SK-N-SH (cell line): ENCODE measurements at regions not wholly inside any gene's neighbourhood (a gene's known extent, or its start where the extent isn't known, plus 50 kb on each side); places are given as distances from the start of the nearest gene placed in this dataset.

Source experiments
- CTCF ChIA-PET: fragments of 300-600, 350-600 bp; formaldehyde crosslinking; extraction: SDS; loops from one replicate; lab custom pipeline; 2021; lab: Yijun Ruan, JAX
- POLR2A ChIA-PET: fragments of 350-600 bp; sonication (Branson Sonifier 250); formaldehyde crosslinking; extraction: SDS; loops from one replicate; lab custom pipeline; 2020; ENCODE audit warnings: antibody characterized with exemption, inconsistent platforms; lab: Yijun Ruan, JAX
- DNase-seq: peaks from one replicate; pipeline ENCODE4 v3.0.0; 2012
- H2AFZ ChIP-seq: fragments of 200-600 bp; sonication (generic); 2 replicates; pipeline ENCODE4 v1.8.1; 2016; ENCODE audit warnings: antibody characterized with exemption, mild to moderate bottlenecking, low read depth
- H3F3A ChIP-seq: fragments of 200-600 bp; sonication (generic); replicated peaks from 2 replicates; pipeline ENCODE3; 2016; ENCODE audit warnings: antibody characterized with exemption, mild to moderate bottlenecking; ENCODE audit not compliant: insufficient read depth
- H3K27ac ChIP-seq, 2 experiments: fragments of 200-500 bp in 1 of 2; fragments of 200-600 bp in 1 of 2; sonication (Bioruptor generic) in 1 of 2; sonication (generic), shearing (Covaris generic) in 1 of 2; 2 replicates each; pipeline versions ENCODE4 v1.5.1 to v1.6.1; 2014 to 2016; ENCODE audit warnings: low read depth in 2 of 2, inconsistent platforms in 1 of 2, low read length in 1 of 2, mild to moderate bottlenecking in 1 of 2, mixed read lengths in 1 of 2
- H3K27me3 ChIP-seq: fragments of 200-600 bp; sonication (generic), shearing (Covaris generic); 2 replicates; pipeline ENCODE4 v1.6.1; 2016; ENCODE audit warnings: mixed run types; ENCODE audit not compliant: insufficient read depth
- H3K36me3 ChIP-seq, 2 experiments: fragments of 200-500 bp in 1 of 2; fragments of 200-600 bp in 1 of 2; sonication (Bioruptor generic) in 1 of 2; sonication (generic) in 1 of 2; replicated peaks in 1 of 2; 2 replicates each; pipeline versions ENCODE3 to v1.5.1; 2014 to 2016; ENCODE audit warnings: low read length in 1 of 2, mild to moderate bottlenecking in 1 of 2; ENCODE audit not compliant: insufficient read depth in 2 of 2, control insufficient read depth in 1 of 2
- H3K4me1 ChIP-seq, 2 experiments: fragments of 200-500 bp in 1 of 2; fragments of 200-600 bp in 1 of 2; sonication (Bioruptor generic) in 1 of 2; sonication (generic), shearing (Covaris generic) in 1 of 2; 2 replicates each; pipeline versions ENCODE4 v1.5.1 to v1.6.1; 2014 to 2016; ENCODE audit warnings: low read depth in 1 of 2, low read length in 1 of 2, mixed run types in 1 of 2; ENCODE audit not compliant: insufficient read depth in 2 of 2, control insufficient read depth in 1 of 2
- H3K4me2 ChIP-seq: fragments of 200-600 bp; sonication (generic), shearing (Covaris generic); 2 replicates; pipeline ENCODE4 v1.6.1; 2017; ENCODE audit warnings: mixed run types
- H3K4me3 ChIP-seq, 2 experiments: fragments of 200-500 bp in 1 of 2; fragments of 200-600 bp in 1 of 2; sonication (Bioruptor generic) in 1 of 2; sonication (generic), shearing (Covaris generic) in 1 of 2; 2 replicates each; pipeline versions ENCODE4 v1.5.1 to v1.8.1; 2014 to 2016; ENCODE audit warnings: low read depth in 2 of 2, inconsistent platforms in 1 of 2, low read length in 1 of 2, mild to moderate bottlenecking in 1 of 2, mixed read lengths in 1 of 2, moderate library complexity in 1 of 2
- H3K79me2 ChIP-seq: fragments of 200-600 bp; sonication (generic); 2 replicates; pipeline ENCODE4 v1.8.1; 2017; ENCODE audit warnings: mild to moderate bottlenecking; ENCODE audit not compliant: insufficient read depth
- H3K9ac ChIP-seq: fragments of 200-600 bp; sonication (generic); 2 replicates; pipeline ENCODE4 v1.6.1; 2017; ENCODE audit warnings: mixed run types
- H3K9me2 ChIP-seq: fragments of 200-600 bp; sonication (generic); 2 replicates; pipeline ENCODE4 v1.6.1; 2017; ENCODE audit warnings: mixed run types
- H3K9me3 ChIP-seq: fragments of 200-600 bp; sonication (generic); 2 replicates; pipeline ENCODE4 v1.6.1; 2017; ENCODE audit warnings: mixed run types, mild to moderate bottlenecking, moderate library complexity
- H4K20me1 ChIP-seq: fragments of 200-600 bp; sonication (generic); 2 replicates; pipeline ENCODE4 v1.6.1; 2017; ENCODE audit warnings: mild to moderate bottlenecking, mixed run types; ENCODE audit not compliant: insufficient read depth
- EP300 ChIP-seq, 2 experiments: IDR thresholded peaks; 2 replicates each; pipeline versions ENCODE4 v1.4.0 to v1.6.1; 2012; ENCODE audit warnings: borderline replicate concordance in 1 of 2, low read depth in 1 of 2, low read length in 1 of 2
- EZH2phosphoT487 ChIP-seq: fragments of 200-600 bp; sonication (generic); IDR thresholded peaks from 2 replicates; pipeline ENCODE4 v1.6.1; 2017; ENCODE audit warnings: low read depth, mixed run types, mild to moderate bottlenecking, antibody characterized with exemption, moderate library complexity, borderline replicate concordance
- FOXJ3 ChIP-seq: sonication (generic); formaldehyde crosslinking; IDR thresholded peaks from 2 replicates; pipeline ENCODE4 v1.5.1; 2020; ENCODE audit warnings: mild to moderate bottlenecking, missing genetic modification reagents
- GABPA ChIP-seq: IDR thresholded peaks from 2 replicates; pipeline ENCODE4 v1.4.0; 2012; ENCODE audit warnings: low read depth, mild to moderate bottlenecking
- MXI1 ChIP-seq: IDR thresholded peaks from 2 replicates; pipeline ENCODE4 v1.6.1; 2012; ENCODE audit warnings: mild to moderate bottlenecking, low read depth, low read length, improper control_type of control experiment
- NFIC ChIP-seq: IDR thresholded peaks from 2 replicates; pipeline ENCODE4 v1.4.0; 2012; ENCODE audit warnings: borderline replicate concordance
- NRF1 ChIP-seq: IDR thresholded peaks from 2 replicates; pipeline ENCODE4 v1.6.1; 2012; ENCODE audit warnings: low read depth, mild to moderate bottlenecking, low read length
- RCOR1 ChIP-seq: fragments of 150-350 bp; IDR thresholded peaks from 2 replicates; pipeline ENCODE4 v1.6.1; 2017; ENCODE audit warnings: antibody characterized with exemption, low read length
- SMC3 ChIP-seq: IDR thresholded peaks from 2 replicates; pipeline ENCODE4 v1.6.1; 2012; ENCODE audit warnings: low read depth, low read length, improper control_type of control experiment
- TAF1 ChIP-seq: IDR thresholded peaks from 2 replicates; pipeline ENCODE4 v1.6.1; 2012; ENCODE audit warnings: low read depth, mild to moderate bottlenecking, low read length, moderate library complexity, borderline replicate concordance
- TCF12 ChIP-seq: IDR thresholded peaks from 2 replicates; pipeline ENCODE4 v1.4.0; 2012
- USF1 ChIP-seq: IDR thresholded peaks from 2 replicates; pipeline ENCODE4 v1.4.0; 2012; ENCODE audit warnings: low read depth, borderline replicate concordance
- YY1 ChIP-seq: IDR thresholded peaks from 2 replicates; pipeline ENCODE4 v1.4.0; 2012; ENCODE audit warnings: low read depth, mild to moderate bottlenecking
- WGBS: methylation state at CpG from one replicate; pipeline ENCODE4 v1.1.6; 2017; ENCODE audit warnings: low lambda C conversion rate; 5-methylcytosine and 5-hydroxymethylcytosine counted together
- TF ChIP-seq, protein P1 (sequence below): IDR thresholded peaks from 2 replicates; pipeline ENCODE4 v1.6.1; 2012; ENCODE audit warnings: mild to moderate bottlenecking, low read depth, low read length, moderate library complexity
- TF ChIP-seq, protein P2 (sequence below): IDR thresholded peaks from 2 replicates; pipeline ENCODE4 v1.4.0; 2012; ENCODE audit warnings: low read depth
- TF ChIP-seq, protein P3 (sequence below): fragments of 150-350 bp; IDR thresholded peaks from 2 replicates; pipeline ENCODE4 v1.6.1; 2016; ENCODE audit warnings: mild to moderate bottlenecking, low read depth, low read length

DNA sequence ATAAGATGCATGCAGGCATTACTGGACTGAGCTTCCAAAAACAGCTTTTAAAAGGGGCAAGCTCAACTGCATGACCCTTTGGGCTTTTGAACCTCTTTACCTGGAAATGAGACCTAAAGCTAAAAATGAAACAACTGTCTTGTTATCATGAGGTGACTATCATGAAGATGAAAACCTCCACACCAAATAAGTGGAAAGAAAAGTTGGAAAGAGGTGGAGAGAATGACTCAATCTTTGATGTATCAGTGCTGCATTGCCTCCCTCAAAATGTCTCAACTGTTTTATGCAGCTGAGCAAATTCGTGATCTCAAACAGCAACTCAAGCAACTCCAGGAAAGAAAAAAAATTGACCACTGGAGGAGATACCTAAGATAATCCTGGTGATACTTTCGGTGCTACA, 307.1 kb downstream of the KBTBD8 start:
- WGBS = 20% methylated on average over 2 of the region's 2 CpGs
- Histone ChIP-seq H3K4me1 (no peaks in the 10 kb centered on the region), H4K20me1 (no peaks in the 10 kb centered on the region), H3K36me3 (no peaks in the 10 kb centered on the region), H3K79me2 (no peaks in the 10 kb centered on the region), H3K27me3 (no peaks in the 10 kb centered on the region), H3K4me2 (no peak overlapping the region), H3F3A (no peaks in the 10 kb centered on the region), H3K9me2 (no peaks in the 10 kb centered on the region), H3K9me3 (no peaks in the 10 kb centered on the region), H3K4me3 (no peak overlapping the region), H3K9ac (no peak overlapping the region), H2AFZ (no peak overlapping the region), H3K27ac (no peak overlapping the region)
- no peak for DNase-seq
- TF ChIP-seq GABPA (no peak), SMC3 (no peak), EZH2phosphoT487 (no peak), EP300 (IDR thresholded peaks at IDR 0.05; ENCODE audit: borderline replicate concordance in 1 of 2, low read depth in 1 of 2, low read length in 1 of 2) (no peak), MXI1 (no peak), NRF1 (no peak), TAF1 (no peak), USF1 (no peak), TCF12 (no peak), FOXJ3 (CRISPR knock-in tag) (no peak), RCOR1 (no peak), YY1 (no peak), NFIC (no peak)
- TF ChIP-seq, protein P1, sequence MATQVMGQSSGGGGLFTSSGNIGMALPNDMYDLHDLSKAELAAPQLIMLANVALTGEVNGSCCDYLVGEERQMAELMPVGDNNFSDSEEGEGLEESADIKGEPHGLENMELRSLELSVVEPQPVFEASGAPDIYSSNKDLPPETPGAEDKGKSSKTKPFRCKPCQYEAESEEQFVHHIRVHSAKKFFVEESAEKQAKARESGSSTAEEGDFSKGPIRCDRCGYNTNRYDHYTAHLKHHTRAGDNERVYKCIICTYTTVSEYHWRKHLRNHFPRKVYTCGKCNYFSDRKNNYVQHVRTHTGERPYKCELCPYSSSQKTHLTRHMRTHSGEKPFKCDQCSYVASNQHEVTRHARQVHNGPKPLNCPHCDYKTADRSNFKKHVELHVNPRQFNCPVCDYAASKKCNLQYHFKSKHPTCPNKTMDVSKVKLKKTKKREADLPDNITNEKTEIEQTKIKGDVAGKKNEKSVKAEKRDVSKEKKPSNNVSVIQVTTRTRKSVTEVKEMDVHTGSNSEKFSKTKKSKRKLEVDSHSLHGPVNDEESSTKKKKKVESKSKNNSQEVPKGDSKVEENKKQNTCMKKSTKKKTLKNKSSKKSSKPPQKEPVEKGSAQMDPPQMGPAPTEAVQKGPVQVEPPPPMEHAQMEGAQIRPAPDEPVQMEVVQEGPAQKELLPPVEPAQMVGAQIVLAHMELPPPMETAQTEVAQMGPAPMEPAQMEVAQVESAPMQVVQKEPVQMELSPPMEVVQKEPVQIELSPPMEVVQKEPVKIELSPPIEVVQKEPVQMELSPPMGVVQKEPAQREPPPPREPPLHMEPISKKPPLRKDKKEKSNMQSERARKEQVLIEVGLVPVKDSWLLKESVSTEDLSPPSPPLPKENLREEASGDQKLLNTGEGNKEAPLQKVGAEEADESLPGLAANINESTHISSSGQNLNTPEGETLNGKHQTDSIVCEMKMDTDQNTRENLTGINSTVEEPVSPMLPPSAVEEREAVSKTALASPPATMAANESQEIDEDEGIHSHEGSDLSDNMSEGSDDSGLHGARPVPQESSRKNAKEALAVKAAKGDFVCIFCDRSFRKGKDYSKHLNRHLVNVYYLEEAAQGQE = no peak
- TF ChIP-seq, protein P2, sequence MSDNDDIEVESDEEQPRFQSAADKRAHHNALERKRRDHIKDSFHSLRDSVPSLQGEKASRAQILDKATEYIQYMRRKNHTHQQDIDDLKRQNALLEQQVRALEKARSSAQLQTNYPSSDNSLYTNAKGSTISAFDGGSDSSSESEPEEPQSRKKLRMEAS = no peak
- TF ChIP-seq, protein P3, sequence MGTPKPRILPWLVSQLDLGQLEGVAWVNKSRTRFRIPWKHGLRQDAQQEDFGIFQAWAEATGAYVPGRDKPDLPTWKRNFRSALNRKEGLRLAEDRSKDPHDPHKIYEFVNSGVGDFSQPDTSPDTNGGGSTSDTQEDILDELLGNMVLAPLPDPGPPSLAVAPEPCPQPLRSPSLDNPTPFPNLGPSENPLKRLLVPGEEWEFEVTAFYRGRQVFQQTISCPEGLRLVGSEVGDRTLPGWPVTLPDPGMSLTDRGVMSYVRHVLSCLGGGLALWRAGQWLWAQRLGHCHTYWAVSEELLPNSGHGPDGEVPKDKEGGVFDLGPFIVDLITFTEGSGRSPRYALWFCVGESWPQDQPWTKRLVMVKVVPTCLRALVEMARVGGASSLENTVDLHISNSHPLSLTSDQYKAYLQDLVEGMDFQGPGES = no peak
- POLR2A ChIA-PET = no interaction called here
- CTCF ChIA-PET = no interaction called here
